SJCRH30 (cell line): ENCODE measurements at regions not wholly inside any gene's neighbourhood (a gene's known extent, or its start where the extent isn't known, plus 50 kb on each side); places are given as distances from the start of the nearest gene placed in this dataset.
"Not testable (repeated sequence)": the region's sequence is repeated elsewhere in the genome, so short reads cannot be mapped to it uniquely, and the experiment has no call there.

Experiments used
- DNase-seq, 2 experiments: peaks; one replicate each; pipeline ENCODE4 v3.0.0-alpha.2; 2015 to 2020
- H3K27ac ChIP-seq: fragments of 250-450 bp; sonication (Bioruptor Pico); 2 replicates; pipeline ENCODE4 v1.5.1; 2020; ENCODE audit warnings: mild to moderate bottlenecking, moderate library complexity
- H3K27me3 ChIP-seq: fragments of 250-450 bp; sonication (Bioruptor Pico); 2 replicates; pipeline ENCODE4 v1.5.1; 2020; ENCODE audit warnings: mild to moderate bottlenecking, moderate library complexity
- H3K36me3 ChIP-seq: fragments of 250-450 bp; sonication (Bioruptor Pico); 2 replicates; pipeline ENCODE4 v1.5.1; 2020; ENCODE audit warnings: mild to moderate bottlenecking, moderate library complexity
- H3K4me1 ChIP-seq: fragments of 250-450 bp; sonication (Bioruptor Pico); 2 replicates; pipeline ENCODE4 v1.5.1; 2020; ENCODE audit warnings: mild to moderate bottlenecking, moderate library complexity
- H3K4me3 ChIP-seq: fragments of 250-450 bp; sonication (Bioruptor Pico); 2 replicates; pipeline ENCODE4 v1.5.1; 2020; ENCODE audit warnings: mild to moderate bottlenecking, moderate library complexity
- H3K9me3 ChIP-seq: fragments of 250-450 bp; sonication (Bioruptor Pico); replicated peaks from 2 replicates; pipeline ENCODE4 v1.5.1; 2020; ENCODE audit warnings: mild to moderate bottlenecking, moderate library complexity

- Histone ChIP-seq H3K36me3 (no peaks in the 10 kb centered on the region), H3K4me1 (no peaks in the 10 kb centered on the region), H3K27ac (no peak overlapping the region), H3K9me3 (no peaks in the 10 kb centered on the region), H3K27me3 (no peaks in the 10 kb centered on the region; the same call in 1 of the 2 replicates), H3K4me3 (no peak overlapping the region)
- DNase-seq, result no peak
Observed at GRCh38 chr6:96743496-96743895, 93.8 kb downstream of the GPR63 start.

GRCh38 chr6:96742702-96743101 lies 94.6 kb downstream of the GPR63 start:
- H3K4me1 ChIP-seq, result no peaks in the 10 kb centered on the region
- H3K27me3 ChIP-seq, result no peaks in the 10 kb centered on the region; the same call in 1 of the 2 replicates
- no peak for DNase-seq
- H3K27ac ChIP-seq, result no peak overlapping the region
- H3K4me3 ChIP-seq, result no peak overlapping the region
- H3K36me3 ChIP-seq, result no peaks in the 10 kb centered on the region
- no peaks in the 10 kb centered on the region for H3K9me3 ChIP-seq

GRCh38 chr6:96735332-96735731 lies 101.9 kb downstream of the GPR63 start:
- Histone ChIP-seq H3K4me1 (no peaks in the 10 kb centered on the region), H3K4me3 (no peak overlapping the region), H3K36me3 (no peaks in the 10 kb centered on the region), H3K27me3 (no peaks in the 10 kb centered on the region; the same call in 1 of the 2 replicates), H3K9me3 (no peaks in the 10 kb centered on the region), H3K27ac (no peak overlapping the region)
- DNase-seq, result no peak

- no peaks in the 10 kb centered on the region for H3K27me3 ChIP-seq
- no peaks in the 10 kb centered on the region for H3K4me1 ChIP-seq
- no peaks in the 10 kb centered on the region for H3K9me3 ChIP-seq
- H3K4me3 ChIP-seq, result no peak overlapping the region
- no peak for DNase-seq
- no peaks in the 10 kb centered on the region for H3K36me3 ChIP-seq
- H3K27ac ChIP-seq, result no peak overlapping the region
Observed at GRCh38 chr6:96727144-96727543, 110.1 kb downstream of the GPR63 start.

- Histone ChIP-seq H3K9me3 (no peaks in the 10 kb centered on the region), H3K27ac (no peak overlapping the region), H3K27me3 (no peaks in the 10 kb centered on the region), H3K36me3 (no peaks in the 10 kb centered on the region), H3K4me3 (no peak overlapping the region), H3K4me1 (no peaks in the 10 kb centered on the region)
- DNase-seq, result no peak
Observed at GRCh38 chr6:96725296-96725695, 112.0 kb downstream of the GPR63 start.

GRCh38 chr6:96724641-96725040 lies 112.6 kb downstream of the GPR63 start:
- Histone ChIP-seq H3K4me3 (no peak overlapping the region), H3K36me3 (no peaks in the 10 kb centered on the region), H3K9me3 (no peaks in the 10 kb centered on the region), H3K27ac (no peak overlapping the region), H3K27me3 (no peaks in the 10 kb centered on the region), H3K4me1 (no peaks in the 10 kb centered on the region)
- DNase-seq, result no peak

GRCh38 chr6:96723362-96723761 lies 113.9 kb downstream of the GPR63 start:
- Histone ChIP-seq H3K4me3 (no peak overlapping the region), H3K27me3 (no peaks in the 10 kb centered on the region), H3K9me3 (no peaks in the 10 kb centered on the region), H3K27ac (no peak overlapping the region), H3K36me3 (no peaks in the 10 kb centered on the region), H3K4me1 (no peaks in the 10 kb centered on the region)
- DNase-seq, result no peak

- Histone ChIP-seq H3K4me3 (peak overlapping the region; percentile 60), H3K27me3 (no peaks in the 10 kb centered on the region), H3K27ac (peak overlapping the region; percentile 67), H3K4me1 (no peaks in the 10 kb centered on the region), H3K36me3 (no peaks in the 10 kb centered on the region), H3K9me3 (no peaks in the 10 kb centered on the region)
- DNase-seq, result peak; percentile 63 to 85
Observed at GRCh38 chr6:96721227-96721626, 116.0 kb downstream of the GPR63 start.

GRCh38 chr6:96716221-96716620 lies 121.1 kb downstream of the GPR63 start:
- H3K4me1 ChIP-seq, result no peaks in the 10 kb centered on the region
- no peaks in the 10 kb centered on the region; the same call in 1 of the 2 replicates for H3K36me3 ChIP-seq
- no peak overlapping the region for H3K27ac ChIP-seq
- no peak overlapping the region for H3K4me3 ChIP-seq
- no peaks in the 10 kb centered on the region for H3K27me3 ChIP-seq
- no peaks in the 10 kb centered on the region for H3K9me3 ChIP-seq
- peak; percentile 33 to 60 for DNase-seq

GRCh38 chr6:96715608-96716007 lies 121.7 kb downstream of the GPR63 start:
- Histone ChIP-seq H3K4me1 (no peaks in the 10 kb centered on the region), H3K27ac (no peak overlapping the region), H3K4me3 (no peak overlapping the region), H3K27me3 (no peaks in the 10 kb centered on the region), H3K9me3 (no peaks in the 10 kb centered on the region), H3K36me3 (no peaks in the 10 kb centered on the region; the same call in 1 of the 2 replicates)
- no peak for DNase-seq

- peak; percentile 6 to 31 for DNase-seq
- H3K9me3 ChIP-seq, result no peaks in the 10 kb centered on the region; the same call in 1 of the 2 replicates
Observed at GRCh38 chr6:96704713-96705112, 132.6 kb downstream of the GPR63 start.

GRCh38 chr6:96702626-96703025 lies 134.7 kb downstream of the GPR63 start:
- Histone ChIP-seq H3K4me1 (peaks cover 12% of the 10 kb centered on the region), H3K27me3 (no peaks in the 10 kb centered on the region), H3K9me3 (no peaks in the 10 kb centered on the region; the same call in 1 of the 2 replicates), H3K27ac (no peak overlapping the region), H3K36me3 (no peaks in the 10 kb centered on the region), H3K4me3 (no peak overlapping the region)
- DNase-seq, result no peak

More at GRCh38 chr6:96704713-96705112, 132.6 kb downstream of the GPR63 start:
- Histone ChIP-seq H3K27me3 (no peaks in the 10 kb centered on the region), H3K4me1 (peaks cover 12% of the 10 kb centered on the region), H3K36me3 (no peaks in the 10 kb centered on the region), H3K4me3 (no peak overlapping the region), H3K27ac (no peak overlapping the region)

GRCh38 chr6:96700915-96701314 lies 136.4 kb downstream of the GPR63 start:
- Histone ChIP-seq H3K27ac (no peak overlapping the region), H3K27me3 (no peaks in the 10 kb centered on the region), H3K4me3 (no peak overlapping the region), H3K9me3 (no peaks in the 10 kb centered on the region; the same call in 1 of the 2 replicates), H3K36me3 (no peaks in the 10 kb centered on the region), H3K4me1 (peaks cover 12% of the 10 kb centered on the region)
- no peak for DNase-seq

GRCh38 chr6:96694429-96694828 lies 131.5 kb downstream of the FHL5 start:
- peak overlapping the region; percentile 18 for H3K27ac ChIP-seq

GRCh38 chr6:96687121-96687520 lies 124.2 kb downstream of the FHL5 start:
- Histone ChIP-seq H3K4me3 (no peak overlapping the region), H3K27me3 (no peaks in the 10 kb centered on the region), H3K4me1 (peaks cover 18% of the 10 kb centered on the region), H3K36me3 (no peaks in the 10 kb centered on the region), H3K9me3 (peaks cover 6% of the 10 kb centered on the region; the same call in 1 of the 2 replicates), H3K27ac (peak overlapping the region; percentile 68)
- peak; percentile 44 to 79 for DNase-seq

More at GRCh38 chr6:96694429-96694828, 131.5 kb downstream of the FHL5 start:
- peak overlapping the region; percentile 18 for H3K4me3 ChIP-seq
- H3K27me3 ChIP-seq, H3K36me3 ChIP-seq, H3K9me3 ChIP-seq: not testable (repeated sequence)
- peak; percentile 74 for DNase-seq
- peaks cover 13% of the 10 kb centered on the region for H3K4me1 ChIP-seq

GRCh38 chr6:96685702-96686101 lies 122.8 kb downstream of the FHL5 start:
- no peak for DNase-seq
- no peaks in the 10 kb centered on the region for H3K27me3 ChIP-seq
- no peak overlapping the region for H3K27ac ChIP-seq
- peaks cover 19% of the 10 kb centered on the region for H3K4me1 ChIP-seq
- H3K4me3 ChIP-seq, result no peak overlapping the region
- peaks cover 6% of the 10 kb centered on the region; the same call in 1 of the 2 replicates for H3K9me3 ChIP-seq
- H3K36me3 ChIP-seq, result no peaks in the 10 kb centered on the region
